ENCODE measurements at regions not wholly inside any gene's neighbourhood (a gene's known extent, or its start where the extent isn't known, plus 50 kb on each side); places are given as distances from the start of the nearest gene placed in this dataset.

- DNase-seq, result no peak
- H3K27me3 ChIP-seq, result no peaks in the 10 kb centered on the region
- H3K9me3 ChIP-seq, result no peaks in the 10 kb centered on the region
Measured at GRCh38 chr5:124333298-124333979, 413.0 kb downstream of the ZNF608 start.

GRCh38 chr5:124332273-124332672, 414.2 kb downstream of the ZNF608 start:
- H3K27ac ChIP-seq, result no peak overlapping the region
- no peaks in the 10 kb centered on the region for H3K27me3 ChIP-seq
- H3K36me3 ChIP-seq, result no peaks in the 10 kb centered on the region
- no peak overlapping the region for H3K9ac ChIP-seq (ENCODE audit: low read depth in 2 of 2, low read length in 2 of 2)
- TF ChIP-seq, protein P1, sequence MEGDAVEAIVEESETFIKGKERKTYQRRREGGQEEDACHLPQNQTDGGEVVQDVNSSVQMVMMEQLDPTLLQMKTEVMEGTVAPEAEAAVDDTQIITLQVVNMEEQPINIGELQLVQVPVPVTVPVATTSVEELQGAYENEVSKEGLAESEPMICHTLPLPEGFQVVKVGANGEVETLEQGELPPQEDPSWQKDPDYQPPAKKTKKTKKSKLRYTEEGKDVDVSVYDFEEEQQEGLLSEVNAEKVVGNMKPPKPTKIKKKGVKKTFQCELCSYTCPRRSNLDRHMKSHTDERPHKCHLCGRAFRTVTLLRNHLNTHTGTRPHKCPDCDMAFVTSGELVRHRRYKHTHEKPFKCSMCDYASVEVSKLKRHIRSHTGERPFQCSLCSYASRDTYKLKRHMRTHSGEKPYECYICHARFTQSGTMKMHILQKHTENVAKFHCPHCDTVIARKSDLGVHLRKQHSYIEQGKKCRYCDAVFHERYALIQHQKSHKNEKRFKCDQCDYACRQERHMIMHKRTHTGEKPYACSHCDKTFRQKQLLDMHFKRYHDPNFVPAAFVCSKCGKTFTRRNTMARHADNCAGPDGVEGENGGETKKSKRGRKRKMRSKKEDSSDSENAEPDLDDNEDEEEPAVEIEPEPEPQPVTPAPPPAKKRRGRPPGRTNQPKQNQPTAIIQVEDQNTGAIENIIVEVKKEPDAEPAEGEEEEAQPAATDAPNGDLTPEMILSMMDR (IDR thresholded peaks at IDR 0.05), result no peak
- H3K4me3 ChIP-seq, result no peak overlapping the region
- no peaks in the 10 kb centered on the region for H3K9me3 ChIP-seq
- intact Hi-C loops (cut with DNase I), result no loop called here
- no peaks in the 10 kb centered on the region for H3K4me1 ChIP-seq
- no peak for DNase-seq

More at GRCh38 chr5:124333298-124333979, 413.0 kb downstream of the ZNF608 start:
- Histone ChIP-seq H3K27ac (no peak overlapping the region), H3K36me3 (no peaks in the 10 kb centered on the region), H3K4me1 (no peaks in the 10 kb centered on the region), H3K9ac (ENCODE audit: low read depth in 2 of 2, low read length in 2 of 2) (no peak overlapping the region), H3K4me3 (no peak overlapping the region)
- intact Hi-C loops (cut with DNase I), result no loop called here
- TF ChIP-seq, protein P1 (IDR thresholded peaks at IDR 0.05), result no peak

- TF ChIP-seq, protein P1 (IDR thresholded peaks at IDR 0.05), result no peak
- intact Hi-C loops (cut with DNase I), result no loop called here
- H3K9ac ChIP-seq (ENCODE audit: low read depth in 2 of 2, low read length in 2 of 2), result no peak overlapping the region
- no peak overlapping the region for H3K27ac ChIP-seq
- H3K9me3 ChIP-seq, result no peaks in the 10 kb centered on the region
- H3K4me1 ChIP-seq, result no peaks in the 10 kb centered on the region
- no peak for DNase-seq
- H3K36me3 ChIP-seq, result no peaks in the 10 kb centered on the region
- H3K4me3 ChIP-seq, result no peak overlapping the region
- H3K27me3 ChIP-seq, result no peaks in the 10 kb centered on the region
Measured at GRCh38 chr5:124330595-124331220, 415.7 kb downstream of the ZNF608 start.

DNA sequence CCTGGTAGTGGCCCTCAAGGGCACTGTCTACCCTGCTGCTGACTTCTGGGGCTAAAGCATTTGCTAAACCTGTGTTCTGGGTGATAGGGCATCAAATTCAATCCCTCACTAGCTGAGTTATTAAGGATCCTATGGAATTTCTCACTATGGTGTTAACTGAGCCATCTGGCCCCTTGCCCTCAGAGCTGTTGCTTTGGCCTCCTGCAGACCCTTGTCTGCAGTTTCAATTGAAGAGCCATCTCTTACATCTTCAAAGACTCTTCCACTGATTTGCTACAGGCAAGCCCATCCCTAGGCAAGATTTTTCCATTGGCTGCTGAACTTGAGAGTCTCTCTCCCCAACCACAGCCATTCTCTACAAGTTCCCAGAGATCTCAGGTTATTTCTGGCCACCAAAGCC, 418.2 kb downstream of the ZNF608 start:
- Histone ChIP-seq H3K9me3 (no peaks in the 10 kb centered on the region), H3K4me3 (no peak overlapping the region), H3K27ac (no peak overlapping the region), H3K36me3 (no peaks in the 10 kb centered on the region), H3K4me1 (no peaks in the 10 kb centered on the region), H3K9ac (ENCODE audit: low read depth in 2 of 2, low read length in 2 of 2) (no peak overlapping the region), H3K27me3 (no peaks in the 10 kb centered on the region)
- no peak for DNase-seq
- intact Hi-C loops (cut with DNase I), result no loop called here
- TF ChIP-seq, protein P1 (IDR thresholded peaks at IDR 0.05), result no peak

- TF ChIP-seq, protein P1 (IDR thresholded peaks at IDR 0.05), result no peak
- H3K27me3 ChIP-seq, result no peaks in the 10 kb centered on the region
- no peaks in the 10 kb centered on the region for H3K9me3 ChIP-seq
- H3K4me1 ChIP-seq, result no peaks in the 10 kb centered on the region
- no peak overlapping the region for H3K4me3 ChIP-seq
- no peaks in the 10 kb centered on the region for H3K36me3 ChIP-seq
- no peak for DNase-seq
- intact Hi-C loops (cut with DNase I), result no loop called here
- H3K9ac ChIP-seq (ENCODE audit: low read depth in 2 of 2, low read length in 2 of 2), result no peak overlapping the region
- H3K27ac ChIP-seq, result no peak overlapping the region
Measured at GRCh38 chr5:124318661-124319060, 427.8 kb downstream of the ZNF608 start.

Measured in colonic mucosa (tissue), 4 donors.